ENCODE measurements at regions not wholly inside any gene's neighbourhood (a gene's known extent, or its start where the extent isn't known, plus 50 kb on each side); places are given as distances from the start of the nearest gene placed in this dataset.

- H3K4me3 Mint-ChIP-seq, result no peak overlapping the region
- ChIA-PET POLR2A (no interaction called here), CTCF (no interaction called here)
- DNase-seq, result no peak
- ATAC-seq (ENCODE audit: low read depth), result no peak
- no peaks in the 10 kb centered on the region for H3K36me3 Mint-ChIP-seq (ENCODE audit: low read depth)
- H3K4me1 Mint-ChIP-seq, result peaks cover 3% of the 10 kb centered on the region
- peaks cover 2% of the 10 kb centered on the region for H3K9me3 Mint-ChIP-seq
- no peaks in the 10 kb centered on the region for H3K27me3 Mint-ChIP-seq
- H3K27ac Mint-ChIP-seq, result no peak overlapping the region
- intact Hi-C loops (cut with micrococcal nuclease), result no loop called here
- no peak for TF ChIP-seq CTCF (IDR thresholded peaks at IDR 0.05)
Observed at GRCh38 chr1:81432654-81433109, 368.1 kb upstream of the ADGRL2 start.

- ATAC-seq (ENCODE audit: low read depth) (no peak), DNase-seq (no peak)
- Mint-ChIP-seq H3K4me3 (no peak overlapping the region), H3K36me3 (ENCODE audit: low read depth) (no peaks in the 10 kb centered on the region), H3K4me1 (peaks cover under 1% of the 10 kb centered on the region), H3K27ac (no peak overlapping the region), H3K9me3 (peaks cover 2% of the 10 kb centered on the region), H3K27me3 (no peaks in the 10 kb centered on the region)
- ChIA-PET POLR2A (no interaction called here), CTCF (no interaction called here)
- intact Hi-C loops (cut with micrococcal nuclease), result no loop called here
- no peak for TF ChIP-seq CTCF (IDR thresholded peaks at IDR 0.05)
Observed at GRCh38 chr1:81432059-81432458, 368.7 kb upstream of the ADGRL2 start.

GRCh38 chr1:81431624-81432000 is 369.1 kb upstream of the ADGRL2 start:
- no peaks in the 10 kb centered on the region for H3K36me3 Mint-ChIP-seq (ENCODE audit: low read depth)
- no peak overlapping the region for H3K27ac Mint-ChIP-seq
- no peak overlapping the region for H3K4me3 Mint-ChIP-seq
- no peaks in the 10 kb centered on the region for H3K27me3 Mint-ChIP-seq
- TF ChIP-seq CTCF (IDR thresholded peaks at IDR 0.05), result no peak
- H3K4me1 Mint-ChIP-seq, result no peaks in the 10 kb centered on the region
- CTCF ChIA-PET, result no interaction called here
- intact Hi-C loops (cut with micrococcal nuclease), result no loop called here
- H3K9me3 Mint-ChIP-seq, result peaks cover 2% of the 10 kb centered on the region
- DNase-seq (no peak), ATAC-seq (ENCODE audit: low read depth) (no peak)
- POLR2A ChIA-PET, result no interaction called here

- POLR2A ChIA-PET, result no interaction called here
- Mint-ChIP-seq H3K4me1 (no peaks in the 10 kb centered on the region), H3K36me3 (ENCODE audit: low read depth) (no peaks in the 10 kb centered on the region), H3K27ac (no peak overlapping the region), H3K4me3 (no peak overlapping the region), H3K9me3 (peaks cover 2% of the 10 kb centered on the region), H3K27me3 (no peaks in the 10 kb centered on the region)
- CTCF ChIA-PET, result no interaction called here
- intact Hi-C loops (cut with micrococcal nuclease), result no loop called here
- DNase-seq (no peak), ATAC-seq (ENCODE audit: low read depth) (no peak)
- TF ChIP-seq CTCF (IDR thresholded peaks at IDR 0.05), result no peak
Observed at GRCh38 chr1:81430955-81431623, 369.6 kb upstream of the ADGRL2 start.

GRCh38 chr1:81430236-81430938 is 370.3 kb upstream of the ADGRL2 start:
- TF ChIP-seq CTCF (IDR thresholded peaks at IDR 0.05), result no peak
- DNase-seq (no peak), ATAC-seq (ENCODE audit: low read depth) (no peak)
- no peak overlapping the region for H3K4me3 Mint-ChIP-seq
- ChIA-PET POLR2A (no interaction called here), CTCF (no interaction called here)
- intact Hi-C loops (cut with micrococcal nuclease), result no loop called here
- H3K27ac Mint-ChIP-seq, result no peak overlapping the region
- H3K9me3 Mint-ChIP-seq, result peaks cover 2% of the 10 kb centered on the region
- H3K27me3 Mint-ChIP-seq, result no peaks in the 10 kb centered on the region
- no peaks in the 10 kb centered on the region for H3K36me3 Mint-ChIP-seq (ENCODE audit: low read depth)
- H3K4me1 Mint-ChIP-seq, result no peaks in the 10 kb centered on the region
